SH-SY5Y (cell line): ENCODE measurements at regions not wholly inside any gene's neighbourhood (a gene's known extent, or its start where the extent isn't known, plus 50 kb on each side); places are given as distances from the start of the nearest gene placed in this dataset.

ENCODE experiments used
- GATA2 ChIP-seq: IDR thresholded peaks from 2 replicates; pipeline ENCODE4 v1.6.1; 2011; ENCODE audit warnings: mild to moderate bottlenecking, low read depth, low read length
- GATA3 ChIP-seq: IDR thresholded peaks from 2 replicates; pipeline ENCODE4 v1.6.1; 2011; ENCODE audit warnings: low read depth, mild to moderate bottlenecking, low read length, moderate library complexity

- TF ChIP-seq GATA2 (no peak), GATA3 (no peak)
These were observed 972.2 kb upstream of the GHITM start for GRCh38 chr10:83167081-83167480.
